ENCODE measurements at regions not wholly inside any gene's neighbourhood (a gene's known extent, or its start where the extent isn't known, plus 50 kb on each side); places are given as distances from the start of the nearest gene placed in this dataset.

DNA sequence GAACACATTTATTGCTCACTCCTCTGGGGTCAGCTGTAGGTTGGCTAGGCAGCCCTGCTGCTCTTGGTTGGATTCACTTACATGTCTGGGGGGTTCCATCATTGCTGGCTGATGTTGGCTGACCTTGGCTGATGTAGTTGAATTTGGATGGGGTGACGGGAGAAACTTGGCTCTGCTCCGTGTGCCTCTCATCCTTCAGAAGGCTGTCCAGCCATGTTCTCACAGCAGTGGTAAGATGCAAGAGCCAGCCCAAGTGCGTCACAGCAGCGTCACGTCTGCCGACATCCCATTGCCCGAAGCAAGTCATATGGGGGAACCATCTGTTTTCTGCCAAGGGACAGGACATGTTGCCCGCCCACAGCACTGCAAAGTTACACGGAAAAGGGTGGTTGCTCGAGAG is 613.5 kb downstream of the MATN1 start:
- TF ChIP-seq, protein P1, sequence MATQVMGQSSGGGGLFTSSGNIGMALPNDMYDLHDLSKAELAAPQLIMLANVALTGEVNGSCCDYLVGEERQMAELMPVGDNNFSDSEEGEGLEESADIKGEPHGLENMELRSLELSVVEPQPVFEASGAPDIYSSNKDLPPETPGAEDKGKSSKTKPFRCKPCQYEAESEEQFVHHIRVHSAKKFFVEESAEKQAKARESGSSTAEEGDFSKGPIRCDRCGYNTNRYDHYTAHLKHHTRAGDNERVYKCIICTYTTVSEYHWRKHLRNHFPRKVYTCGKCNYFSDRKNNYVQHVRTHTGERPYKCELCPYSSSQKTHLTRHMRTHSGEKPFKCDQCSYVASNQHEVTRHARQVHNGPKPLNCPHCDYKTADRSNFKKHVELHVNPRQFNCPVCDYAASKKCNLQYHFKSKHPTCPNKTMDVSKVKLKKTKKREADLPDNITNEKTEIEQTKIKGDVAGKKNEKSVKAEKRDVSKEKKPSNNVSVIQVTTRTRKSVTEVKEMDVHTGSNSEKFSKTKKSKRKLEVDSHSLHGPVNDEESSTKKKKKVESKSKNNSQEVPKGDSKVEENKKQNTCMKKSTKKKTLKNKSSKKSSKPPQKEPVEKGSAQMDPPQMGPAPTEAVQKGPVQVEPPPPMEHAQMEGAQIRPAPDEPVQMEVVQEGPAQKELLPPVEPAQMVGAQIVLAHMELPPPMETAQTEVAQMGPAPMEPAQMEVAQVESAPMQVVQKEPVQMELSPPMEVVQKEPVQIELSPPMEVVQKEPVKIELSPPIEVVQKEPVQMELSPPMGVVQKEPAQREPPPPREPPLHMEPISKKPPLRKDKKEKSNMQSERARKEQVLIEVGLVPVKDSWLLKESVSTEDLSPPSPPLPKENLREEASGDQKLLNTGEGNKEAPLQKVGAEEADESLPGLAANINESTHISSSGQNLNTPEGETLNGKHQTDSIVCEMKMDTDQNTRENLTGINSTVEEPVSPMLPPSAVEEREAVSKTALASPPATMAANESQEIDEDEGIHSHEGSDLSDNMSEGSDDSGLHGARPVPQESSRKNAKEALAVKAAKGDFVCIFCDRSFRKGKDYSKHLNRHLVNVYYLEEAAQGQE (IDR thresholded peaks at IDR 0.05; ENCODE audit: borderline replicate concordance): no peak
- TF ChIP-seq RAD21 (conservative IDR thresholded peaks at IDR 0.05): no peak
- TF ChIP-seq SMC3 (conservative IDR thresholded peaks at IDR 0.05; ENCODE audit: poor library complexity): no peak
- no peak for TF ChIP-seq EP300 (conservative IDR thresholded peaks at IDR 0.05; ENCODE audit: poor library complexity, severe bottlenecking)
- no peak for TF ChIP-seq CTCF (IDR thresholded peaks at IDR 0.05; ENCODE audit: poor library complexity, severe bottlenecking)
- TF ChIP-seq POLR2AphosphoS5 (IDR thresholded peaks at IDR 0.05): no peak
- TF ChIP-seq MXI1 (conservative IDR thresholded peaks at IDR 0.05; ENCODE audit: poor library complexity, severe bottlenecking): no peak
- no peak for TF ChIP-seq EZH2 (IDR thresholded peaks at IDR 0.05; ENCODE audit: borderline replicate concordance, insufficient read depth, low read length, poor library complexity, severe bottlenecking)
- no peak for TF ChIP-seq TAF1 (IDR thresholded peaks at IDR 0.05; ENCODE audit: low read depth)
- Histone ChIP-seq H3F3A (ENCODE audit: insufficient read depth, low read length, poor library complexity, severe bottlenecking) (no peaks in the 10 kb centered on the region), H3K36me3 (ENCODE audit: insufficient read depth, low read length) (no peaks in the 10 kb centered on the region), H3K27ac (ENCODE audit: low read length) (no peak overlapping the region), H3K4me2 (ENCODE audit: low read length) (no peak overlapping the region), H3K9me2 (ENCODE audit: insufficient read depth, low read length) (no peaks in the 10 kb centered on the region), H3K79me2 (replicated peaks; ENCODE audit: insufficient read depth, low read length) (no peaks in the 10 kb centered on the region), H4K20me1 (ENCODE audit: insufficient read depth) (no peaks in the 10 kb centered on the region), H3K9ac (ENCODE audit: low read length) (no peak overlapping the region), H3K9me3 (ENCODE audit: low read length) (no peaks in the 10 kb centered on the region), H3K27me3 (ENCODE audit: insufficient read depth, low read depth, low read length) (no peaks in the 10 kb centered on the region), H2AFZ (ENCODE audit: low read depth, low read length) (no peak overlapping the region), H3K4me3 (ENCODE audit: low read length) (no peak overlapping the region)

DNA sequence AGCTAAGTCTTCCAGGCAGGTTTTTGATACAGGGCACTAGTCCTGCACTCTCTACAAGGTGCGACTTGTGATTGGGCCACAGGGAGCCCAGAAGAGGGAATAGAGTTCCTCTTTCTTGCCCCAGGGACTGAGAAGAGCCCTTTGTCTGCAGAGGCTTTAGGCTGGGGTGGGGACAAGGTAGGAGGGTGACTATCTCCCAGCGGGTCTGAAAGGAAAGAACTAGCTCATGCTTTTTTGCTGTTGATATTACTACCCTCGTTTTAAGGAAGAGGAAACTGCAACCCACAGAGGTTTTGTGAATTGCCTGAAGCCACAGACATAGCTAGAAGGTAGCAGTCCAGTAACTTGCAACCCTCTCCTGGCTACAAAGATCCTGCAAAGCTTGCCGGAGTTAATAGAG is 615.2 kb downstream of the MATN1 start:
- Histone ChIP-seq H3K79me2 (replicated peaks; ENCODE audit: insufficient read depth, low read length) (no peaks in the 10 kb centered on the region), H3K9ac (ENCODE audit: low read length) (no peak overlapping the region), H3K4me2 (ENCODE audit: low read length) (no peak overlapping the region), H3K4me3 (ENCODE audit: low read length) (no peak overlapping the region), H3K36me3 (ENCODE audit: insufficient read depth, low read length) (no peaks in the 10 kb centered on the region), H3F3A (ENCODE audit: insufficient read depth, low read length, poor library complexity, severe bottlenecking) (no peaks in the 10 kb centered on the region), H3K9me3 (ENCODE audit: low read length) (no peaks in the 10 kb centered on the region), H3K27me3 (ENCODE audit: insufficient read depth, low read depth, low read length) (no peaks in the 10 kb centered on the region), H4K20me1 (ENCODE audit: insufficient read depth) (no peaks in the 10 kb centered on the region), H3K9me2 (ENCODE audit: insufficient read depth, low read length) (no peaks in the 10 kb centered on the region), H2AFZ (ENCODE audit: low read depth, low read length) (no peak overlapping the region), H3K27ac (ENCODE audit: low read length) (no peak overlapping the region)
- TF ChIP-seq EZH2 (IDR thresholded peaks at IDR 0.05; ENCODE audit: borderline replicate concordance, insufficient read depth, low read length, poor library complexity, severe bottlenecking): no peak
- no peak for TF ChIP-seq RAD21 (conservative IDR thresholded peaks at IDR 0.05)
- no peak for TF ChIP-seq EP300 (conservative IDR thresholded peaks at IDR 0.05; ENCODE audit: poor library complexity, severe bottlenecking)
- no peak for TF ChIP-seq SMC3 (conservative IDR thresholded peaks at IDR 0.05; ENCODE audit: poor library complexity)
- TF ChIP-seq, protein P1 (IDR thresholded peaks at IDR 0.05; ENCODE audit: borderline replicate concordance): no peak
- TF ChIP-seq CTCF (IDR thresholded peaks at IDR 0.05; ENCODE audit: poor library complexity, severe bottlenecking): no peak
- no peak for TF ChIP-seq POLR2AphosphoS5 (IDR thresholded peaks at IDR 0.05)
- no peak for TF ChIP-seq MXI1 (conservative IDR thresholded peaks at IDR 0.05; ENCODE audit: poor library complexity, severe bottlenecking)
- TF ChIP-seq TAF1 (IDR thresholded peaks at IDR 0.05; ENCODE audit: low read depth): no peak

Data from neural cell (in vitro differentiated cells).